Mesendoderm (in vitro differentiated cells): ENCODE measurements at regions not wholly inside any gene's neighbourhood (a gene's known extent, or its start where the extent isn't known, plus 50 kb on each side); places are given as distances from the start of the nearest gene placed in this dataset.

Experiments used
- DNase-seq: peaks from one replicate; pipeline ENCODE4 v3.0.0; 2013
- H2AK5ac ChIP-seq: 2 replicates; pipeline ENCODE4 v1.6.1; 2013; ENCODE audit warnings: low read length, inconsistent platforms
- H2BK120ac ChIP-seq: 2 replicates; pipeline ENCODE4 v1.6.1; 2013; ENCODE audit warnings: low read depth, mild to moderate bottlenecking, low read length, moderate library complexity, mixed read lengths
- H2BK15ac ChIP-seq: replicated peaks from 2 replicates; pipeline ENCODE4 v1.6.1; 2013; ENCODE audit warnings: low read depth, mild to moderate bottlenecking, moderate library complexity
- H2BK5ac ChIP-seq: 2 replicates; pipeline ENCODE4 v1.6.1; 2013; ENCODE audit warnings: low read length, inconsistent platforms
- H3K18ac ChIP-seq: 2 replicates; pipeline ENCODE4 v1.6.1; 2013; ENCODE audit warnings: mild to moderate bottlenecking, low read length, mixed read lengths
- H3K23ac ChIP-seq: one replicate; pipeline ENCODE4 v1.6.1; 2013; ENCODE audit warnings: low read length
- H3K27ac ChIP-seq: 2 replicates; pipeline ENCODE4 v1.5.1; 2013; ENCODE audit warnings: low read depth, mild to moderate bottlenecking, inconsistent platforms, low read length, moderate library complexity
- H3K27me3 ChIP-seq: 2 replicates; pipeline ENCODE4 v1.6.1; 2013; ENCODE audit warnings: low read length, control low read depth, mild to moderate bottlenecking, inconsistent platforms; ENCODE audit not compliant: insufficient read depth, poor library complexity
- H3K36me3 ChIP-seq: 2 replicates; pipeline ENCODE4 v1.6.1; 2013; ENCODE audit warnings: low read length, inconsistent platforms; ENCODE audit not compliant: control insufficient read depth, insufficient read depth
- H3K4ac ChIP-seq: one replicate; pipeline ENCODE4 v1.6.1; 2013; ENCODE audit warnings: low read depth, mild to moderate bottlenecking, low read length, moderate library complexity
- H3K4me1 ChIP-seq: 2 replicates; pipeline ENCODE4 v1.6.1; 2013; ENCODE audit warnings: low read depth, low read length, inconsistent platforms; ENCODE audit not compliant: control insufficient read depth
- H3K4me2 ChIP-seq: 2 replicates; pipeline ENCODE4 v1.6.1; 2013; ENCODE audit warnings: low read length
- H3K4me3 ChIP-seq: 2 replicates; pipeline ENCODE4 v1.5.1; 2013; ENCODE audit warnings: mild to moderate bottlenecking, low read length
- H3K56ac ChIP-seq: one replicate; pipeline ENCODE4 v1.6.1; 2013; ENCODE audit warnings: low read length
- H3K79me1 ChIP-seq: 2 replicates; pipeline ENCODE4 v1.6.1; 2013; ENCODE audit warnings: low read length, inconsistent platforms
- H3K79me2 ChIP-seq: 2 replicates; pipeline ENCODE4 v1.6.1; 2013; ENCODE audit warnings: mild to moderate bottlenecking, low read length; ENCODE audit not compliant: control insufficient read depth, insufficient read depth
- H3K9ac ChIP-seq: 2 replicates; pipeline ENCODE4 v1.6.1; 2013; ENCODE audit warnings: low read length, inconsistent platforms
- H4K5ac ChIP-seq: one replicate; pipeline ENCODE4 v1.6.1; 2013; ENCODE audit warnings: low read length
- H4K8ac ChIP-seq: one replicate; pipeline ENCODE4 v1.6.1; 2013; ENCODE audit warnings: low read depth, mild to moderate bottlenecking, control low read depth, low read length, moderate library complexity
- WGBS: extraction: QIAGEN DNeasy Blood & Tissue Kit; methylation state at CpG from one replicate; pipeline ENCODE4 v1.1.7; 2013; ENCODE audit warnings: low lambda C conversion rate, missing lambda C conversion rate; ENCODE audit not compliant: insufficient coverage; ENCODE audit errors: extremely low coverage; 5-methylcytosine and 5-hydroxymethylcytosine counted together

GRCh38 chr2:128424406-128425171 is 105.9 kb upstream of the HS6ST1 start:
- Histone ChIP-seq H3K56ac (peak overlapping the region; percentile 80), H3K79me1 (no peaks in the 10 kb centered on the region), H3K4ac (no peak overlapping the region), H4K5ac (no peak overlapping the region), H2BK15ac (no peak overlapping the region), H3K36me3 (no peaks in the 10 kb centered on the region), H3K9ac (no peak overlapping the region), H2BK5ac (peak overlapping the region; percentile 83), H3K23ac (no peak overlapping the region), H3K4me1 (peaks cover 14% of the 10 kb centered on the region), H3K4me3 (no peak overlapping the region), H3K27ac (no peak overlapping the region), H3K27me3 (no peaks in the 10 kb centered on the region), H3K18ac (peak overlapping the region; percentile 13), H4K8ac (no peak overlapping the region), H2AK5ac (peak overlapping the region; percentile 91), H2BK120ac (no peak overlapping the region), H3K79me2 (no peaks in the 10 kb centered on the region), H3K4me2 (no peak overlapping the region)
- peak; percentile 91 for DNase-seq
- WGBS, result no CpG with 5 or more reads among the region's 11 CpGs

DNA sequence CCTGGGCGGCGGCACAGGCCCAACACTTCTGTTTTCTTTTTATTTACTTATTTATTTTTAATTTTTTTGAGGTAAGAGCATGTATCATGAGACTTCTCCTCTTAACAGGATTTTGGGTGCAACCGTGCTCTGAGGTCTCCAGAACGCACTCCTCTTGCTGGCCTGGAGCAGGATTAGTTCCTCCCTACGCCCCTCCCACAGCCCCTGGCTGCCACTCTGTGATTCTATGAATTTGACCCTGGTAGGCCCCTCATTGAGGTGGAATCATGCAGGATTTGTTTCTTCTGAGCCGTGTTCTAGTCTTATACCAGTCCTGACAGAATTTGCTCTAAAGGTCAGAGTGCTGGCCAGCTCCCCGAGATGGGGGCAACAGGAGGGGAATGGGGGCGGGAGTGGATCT is 106.5 kb upstream of the HS6ST1 start:
- H2BK120ac ChIP-seq, result no peak overlapping the region
- no peak overlapping the region for H3K27ac ChIP-seq
- no peak overlapping the region for H2AK5ac ChIP-seq
- H3K79me1 ChIP-seq, result no peaks in the 10 kb centered on the region
- no peak overlapping the region for H3K9ac ChIP-seq
- H3K4ac ChIP-seq, result peak overlapping the region; percentile 4
- no peak overlapping the region for H4K5ac ChIP-seq
- H3K18ac ChIP-seq, result peak overlapping the region; percentile 11
- DNase-seq, result peak; percentile 54
- H3K4me2 ChIP-seq, result no peak overlapping the region
- H3K23ac ChIP-seq, result no peak overlapping the region
- peak overlapping the region; percentile 80 for H3K56ac ChIP-seq
- H3K27me3 ChIP-seq, result no peaks in the 10 kb centered on the region
- H2BK15ac ChIP-seq, result no peak overlapping the region
- no CpG with 5 or more reads among the region's 8 CpGs for WGBS
- H3K4me3 ChIP-seq, result no peak overlapping the region
- peaks cover 14% of the 10 kb centered on the region for H3K4me1 ChIP-seq
- no peaks in the 10 kb centered on the region for H3K79me2 ChIP-seq
- peak overlapping the region; percentile 82 for H2BK5ac ChIP-seq
- H3K36me3 ChIP-seq, result no peaks in the 10 kb centered on the region
- no peak overlapping the region for H4K8ac ChIP-seq

DNA sequence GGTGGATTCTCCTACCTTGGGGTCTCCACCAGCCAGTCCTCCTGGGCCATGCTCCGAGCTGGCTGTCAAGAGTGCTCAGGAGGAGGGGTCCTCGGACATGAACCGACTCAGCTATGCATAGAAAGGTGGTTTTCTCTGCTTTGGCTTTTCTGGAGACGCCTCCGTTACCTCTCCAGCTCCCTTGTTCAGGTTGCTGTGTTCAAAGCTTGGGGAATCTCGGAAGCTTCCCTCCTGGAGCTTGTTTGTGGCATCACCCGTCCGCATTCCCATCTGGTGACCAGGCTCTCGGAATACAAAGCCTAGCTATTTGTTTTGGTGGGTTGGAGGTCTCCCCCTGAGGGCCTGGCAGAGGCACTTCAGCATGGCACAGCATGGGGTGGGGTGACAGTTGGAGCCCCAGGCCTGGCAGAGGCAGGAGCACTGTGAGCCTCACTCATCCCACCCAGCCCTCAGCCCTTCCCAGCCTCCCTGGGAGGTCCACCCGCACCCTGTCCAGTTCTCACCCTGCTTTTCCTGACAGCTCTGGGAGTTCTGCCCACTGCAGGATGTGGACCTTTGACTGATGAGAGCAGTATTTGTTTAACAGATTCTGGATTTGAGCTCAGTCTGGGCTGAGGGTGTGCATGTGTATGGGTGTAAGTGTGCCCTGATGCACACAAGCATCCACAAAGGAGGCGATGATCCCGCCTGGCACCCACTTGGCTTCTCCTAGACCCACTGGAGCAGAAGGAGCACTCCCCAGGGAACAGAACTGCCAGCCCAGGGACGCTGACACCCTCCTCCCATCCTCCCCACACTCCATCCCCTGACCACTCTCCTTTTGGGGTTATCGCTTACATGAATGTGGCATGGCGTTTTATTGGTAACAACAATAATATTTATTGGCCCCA is 107.3 kb upstream of the HS6ST1 start:
- H3K4me1 ChIP-seq, result peaks cover 14% of the 10 kb centered on the region
- peak overlapping the region; percentile 11 for H3K18ac ChIP-seq
- H3K4me3 ChIP-seq, result no peak overlapping the region
- peak; percentile 90 for DNase-seq
- H3K79me2 ChIP-seq, result no peaks in the 10 kb centered on the region
- no peak overlapping the region for H4K5ac ChIP-seq
- no peak overlapping the region for H4K8ac ChIP-seq
- H2BK120ac ChIP-seq, result no peak overlapping the region
- H3K56ac ChIP-seq, result peak overlapping the region; percentile 80
- H3K27ac ChIP-seq, result peak overlapping the region; percentile 14
- no peaks in the 10 kb centered on the region for H3K79me1 ChIP-seq
- H3K23ac ChIP-seq, result peak overlapping the region; percentile 54
- H3K4me2 ChIP-seq, result no peak overlapping the region
- peak overlapping the region; percentile 82 for H2BK5ac ChIP-seq
- H2BK15ac ChIP-seq, result no peak overlapping the region
- no peaks in the 10 kb centered on the region for H3K36me3 ChIP-seq
- H3K4ac ChIP-seq, result peak overlapping the region; percentile 4
- no peaks in the 10 kb centered on the region for H3K27me3 ChIP-seq
- H3K9ac ChIP-seq, result peak overlapping the region; percentile 8
- WGBS, result no CpG with 5 or more reads among the region's 15 CpGs
- H2AK5ac ChIP-seq, result peak overlapping the region; percentile 79

- H3K23ac ChIP-seq, result no peak overlapping the region
- H2AK5ac ChIP-seq, result no peak overlapping the region
- no peaks in the 10 kb centered on the region for H3K79me2 ChIP-seq
- no peak overlapping the region for H3K18ac ChIP-seq
- no peak overlapping the region for H2BK15ac ChIP-seq
- peaks cover 14% of the 10 kb centered on the region for H3K4me1 ChIP-seq
- WGBS, result no CpG with 5 or more reads among the region's 5 CpGs
- H3K4me2 ChIP-seq, result no peak overlapping the region
- H2BK5ac ChIP-seq, result no peak overlapping the region
- no peak overlapping the region for H3K9ac ChIP-seq
- no peak overlapping the region for H4K8ac ChIP-seq
- H3K4me3 ChIP-seq, result no peak overlapping the region
- peak overlapping the region; percentile 61 for H3K56ac ChIP-seq
- no peak for DNase-seq
- no peak overlapping the region for H3K27ac ChIP-seq
- no peak overlapping the region for H2BK120ac ChIP-seq
- no peaks in the 10 kb centered on the region for H3K79me1 ChIP-seq
- no peaks in the 10 kb centered on the region for H3K36me3 ChIP-seq
- H4K5ac ChIP-seq, result no peak overlapping the region
- H3K27me3 ChIP-seq, result no peaks in the 10 kb centered on the region
- H3K4ac ChIP-seq, result no peak overlapping the region
Measured at GRCh38 chr2:128427413-128427755, 108.7 kb upstream of the HS6ST1 start.

- no peak overlapping the region for H3K9ac ChIP-seq
- no CpG with 5 or more reads among the region's 3 CpGs for WGBS
Measured at GRCh38 chr2:128428415-128428814, 109.7 kb upstream of the HS6ST1 start.

More at GRCh38 chr2:128428415-128428814, 109.7 kb upstream of the HS6ST1 start:
- no peaks in the 10 kb centered on the region for H3K27me3 ChIP-seq
- no peak overlapping the region for H2BK15ac ChIP-seq
- H3K79me1 ChIP-seq, result no peaks in the 10 kb centered on the region
- H3K18ac ChIP-seq, result no peak overlapping the region
- H3K4ac ChIP-seq, result no peak overlapping the region
- H3K4me3 ChIP-seq, result no peak overlapping the region
- no peak overlapping the region for H4K5ac ChIP-seq
- H3K4me2 ChIP-seq, result no peak overlapping the region
- H2AK5ac ChIP-seq, result no peak overlapping the region
- H3K4me1 ChIP-seq, result peaks cover 14% of the 10 kb centered on the region
- H3K23ac ChIP-seq, result no peak overlapping the region
- no peaks in the 10 kb centered on the region for H3K36me3 ChIP-seq
- H2BK120ac ChIP-seq, result no peak overlapping the region
- H3K27ac ChIP-seq, result no peak overlapping the region
- DNase-seq, result no peak
- H3K79me2 ChIP-seq, result no peaks in the 10 kb centered on the region
- H4K8ac ChIP-seq, result no peak overlapping the region
- no peak overlapping the region for H2BK5ac ChIP-seq
- no peak overlapping the region for H3K56ac ChIP-seq
